ENCODE measurements at regions not wholly inside any gene's neighbourhood (a gene's known extent, or its start where the extent isn't known, plus 50 kb on each side); places are given as distances from the start of the nearest gene placed in this dataset.

GRCh38 chr9:17978773-17979172 is 399.9 kb downstream of the SH3GL2 start:
- no peaks in the 10 kb centered on the region for H3K4me1 ChIP-seq (ENCODE audit: control insufficient read depth, insufficient read depth, low read length)
- no peaks in the 10 kb centered on the region for H3K27me3 ChIP-seq (replicated peaks in 1 of 2; ENCODE audit: control insufficient read depth in 2 of 2, insufficient read depth in 2 of 2, low read length in 1 of 2)
- ATAC-seq (no peak), FAIRE-seq (no peak), DNase-seq (ENCODE audit: low read depth, low spot score) (no peak)
- no peak overlapping the region for H3K4me3 ChIP-seq
- no peak overlapping the region for H3K27ac ChIP-seq (ENCODE audit: control insufficient read depth, insufficient read depth)
- ChIA-PET SMC1A (ENCODE audit: uncharacterized antibody, unreplicated experiment) (no interaction called here), CTCF (no interaction called here), POLR2A (no interaction called here), RAD21 (ENCODE audit: unreplicated experiment) (no interaction called here)
- WGBS (ENCODE audit: insufficient coverage, insufficient replicate concordance, low lambda C conversion rate, missing lambda C conversion rate): 14% methylated on average over 2 of the region's 2 CpGs
- H2AFZ ChIP-seq (ENCODE audit: control insufficient read depth, low read depth, low read length): no peak overlapping the region
- in situ Hi-C loops (cut with MboI): no loop called here
- no peak overlapping the region for H3K9ac ChIP-seq (ENCODE audit: control insufficient read depth, insufficient read depth, low read length)
- H3K79me2 ChIP-seq (ENCODE audit: control insufficient read depth, insufficient read depth, low read length): no peaks in the 10 kb centered on the region
- no peaks in the 10 kb centered on the region for H4K20me1 ChIP-seq (ENCODE audit: control insufficient read depth, insufficient read depth)
- BruUV-seq (replicated peaks): no TSS peak
- no peaks in the 10 kb centered on the region for H3K9me3 ChIP-seq (replicated peaks; ENCODE audit: control insufficient read depth, insufficient read depth, low read length)
- H3K36me3 ChIP-seq (ENCODE audit: control insufficient read depth in 2 of 2, insufficient read depth in 2 of 2, low read length in 1 of 2): no peaks in the 10 kb centered on the region
- intact Hi-C loops (cut with micrococcal nuclease; ENCODE audit: unreplicated experiment): no loop called here
- no peak overlapping the region for H3K4me2 ChIP-seq (ENCODE audit: control insufficient read depth, insufficient read depth)
- TF ChIP-seq ATF3 (IDR thresholded peaks at IDR 0.05; ENCODE audit: borderline replicate concordance, extremely low read depth, low read depth, low read length): no peak
- no peak for TF ChIP-seq CHD1 (IDR thresholded peaks at IDR 0.05; ENCODE audit: low read depth, low read length)
- no peak for TF ChIP-seq ZBED1 (IDR thresholded peaks at IDR 0.05; ENCODE audit: borderline replicate concordance)
- TF ChIP-seq ZZZ3 (IDR thresholded peaks at IDR 0.05; ENCODE audit: control insufficient read depth, insufficient read length, low read depth): no peak
- TF ChIP-seq ATF7 (IDR thresholded peaks at IDR 0.05; ENCODE audit: low read depth): no peak
- TF ChIP-seq ZBTB11 (CRISPR knock-in tag; IDR thresholded peaks at IDR 0.05): no peak
- TF ChIP-seq ZNF24 (IDR thresholded peaks at IDR 0.05): no peak
- no peak for TF ChIP-seq SMAD1 (IDR thresholded peaks at IDR 0.05; ENCODE audit: low read depth, partially characterized antibody)
- no peak for TF ChIP-seq CHD2 (IDR thresholded peaks at IDR 0.05; ENCODE audit: borderline replicate concordance, low read depth, low read length)
- TF ChIP-seq SMAD5 (IDR thresholded peaks at IDR 0.05; ENCODE audit: low read depth): no peak
- TF ChIP-seq STAT1 (conservative IDR thresholded peaks at IDR 0.05): no peak
